Activated CD4-positive, alpha-beta T cell treated with anti-CD3 and anti-CD28 coated beads, Interleukin-2, amount 10 ng/mL, durations not matched to agents 7 days and 5 days (primary cell): ENCODE measurements at regions not wholly inside any gene's neighbourhood (a gene's known extent, or its start where the extent isn't known, plus 50 kb on each side); places are given as distances from the start of the nearest gene placed in this dataset.

Source experiments
- CTCF ChIA-PET: fragments of 350-600 bp; sonication (Branson Sonifier 250); formaldehyde crosslinking; loops from one replicate; lab custom pipeline; 2021; ENCODE audit warnings: antibody characterized with exemption; lab: Charles Lee
- POLR2A ChIA-PET: fragments of 350-600 bp; sonication (Branson Sonifier 250); formaldehyde crosslinking; loops from one replicate; lab custom pipeline; 2021; ENCODE audit warnings: antibody characterized with exemption; lab: Charles Lee
- DNase-seq: peaks from one replicate; pipeline ENCODE4 v3.0.0-alpha.2; 2020
- H3K27ac Mint-ChIP-seq: one replicate; pipeline ENCODE4 v1.8.0; 2021; ENCODE audit warnings: mild to moderate bottlenecking, moderate library complexity, mixed read lengths
- H3K27me3 Mint-ChIP-seq: one replicate; pipeline ENCODE4 v1.8.0; 2021; ENCODE audit warnings: mixed read lengths
- H3K36me3 Mint-ChIP-seq: one replicate; pipeline ENCODE4 v1.8.0; 2021; ENCODE audit warnings: low read depth, mixed read lengths
- H3K4me1 Mint-ChIP-seq: one replicate; pipeline ENCODE4 v1.8.0; 2021; ENCODE audit warnings: mixed read lengths
- H3K4me3 Mint-ChIP-seq: one replicate; pipeline ENCODE4 v1.8.0; 2021; ENCODE audit warnings: mild to moderate bottlenecking, moderate library complexity, mixed read lengths
- H3K9me3 Mint-ChIP-seq: one replicate; pipeline ENCODE4 v1.8.0; 2021; ENCODE audit warnings: mixed read lengths

DNA sequence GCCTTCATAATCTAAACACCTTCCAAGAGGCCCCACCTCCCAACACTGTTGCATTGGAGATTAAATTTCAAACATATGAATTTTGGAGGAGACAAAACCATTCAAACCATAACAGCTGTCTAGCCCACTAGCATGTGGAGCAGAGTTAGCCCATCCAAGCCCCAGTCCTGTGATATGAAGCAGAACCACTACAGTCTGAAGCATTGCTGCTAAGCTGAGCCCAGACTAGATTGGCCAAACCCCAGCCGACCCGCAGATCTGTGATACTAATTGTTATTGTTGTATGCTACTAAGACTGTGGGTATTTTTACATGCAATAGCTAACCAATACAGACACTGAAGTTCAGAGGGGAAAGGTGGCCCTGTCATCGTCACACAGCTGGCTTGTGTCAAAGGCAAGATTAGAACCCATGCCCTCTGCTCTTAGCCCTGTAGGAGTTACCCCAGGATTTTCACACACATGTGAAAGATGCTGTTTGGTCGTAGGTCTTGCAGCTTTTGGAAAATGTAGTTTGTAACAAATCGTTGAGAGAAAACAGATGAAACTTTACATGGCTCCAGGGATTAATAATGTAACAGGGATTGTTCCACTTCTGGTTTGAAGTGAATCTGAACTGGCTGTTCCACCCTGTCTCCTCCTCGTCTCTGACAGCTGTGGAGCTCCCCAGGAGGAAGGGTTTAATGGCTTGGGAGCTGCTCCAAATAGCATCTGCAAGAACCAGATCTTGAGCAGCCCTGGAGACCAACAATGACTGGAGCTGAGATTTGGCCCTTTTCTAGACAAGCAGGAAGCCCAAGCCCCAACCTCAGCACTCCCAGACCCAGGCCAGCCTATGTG lies 517.5 kb downstream of the MID1IP1 start:
- ChIA-PET CTCF (interaction anchor here (1.1 to 1.5 kb wide), 3 partner anchors 12 to 14 kb away, joined by 3 to 5 read pairs (median 5); no protein-coding TSS in a partner anchor), POLR2A (no interaction called here)
- DNase-seq: no peak
- Mint-ChIP-seq H3K36me3 (peaks cover 6% of the 10 kb centered on the region), H3K4me1 (peaks cover 22% of the 10 kb centered on the region), H3K27me3 (no peaks in the 10 kb centered on the region), H3K27ac (no peak overlapping the region), H3K4me3 (no peak overlapping the region), H3K9me3 (peaks cover 13% of the 10 kb centered on the region)

DNA sequence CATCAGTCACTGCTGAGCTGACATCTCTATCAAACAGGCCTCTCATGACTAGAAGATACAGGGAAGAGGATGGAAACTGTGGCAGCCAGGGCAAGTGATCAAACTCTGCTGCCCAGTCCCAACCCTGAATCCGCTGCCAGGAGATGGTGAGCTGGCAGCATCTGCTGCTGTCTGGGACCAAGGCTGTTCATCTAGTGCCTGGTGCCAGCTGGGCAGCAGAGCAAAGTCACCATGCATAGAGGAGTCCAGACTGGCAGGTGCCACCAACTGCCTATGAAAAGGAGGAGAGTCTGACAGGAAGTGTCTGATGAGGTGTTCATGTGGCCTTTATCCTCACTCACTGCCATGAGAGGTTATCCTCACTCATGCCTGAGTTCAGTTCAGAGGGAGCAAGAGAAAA lies 518.9 kb downstream of the MID1IP1 start:
- Mint-ChIP-seq H3K9me3 (peaks cover 10% of the 10 kb centered on the region), H3K4me1 (peaks cover 22% of the 10 kb centered on the region), H3K4me3 (no peak overlapping the region), H3K27me3 (no peaks in the 10 kb centered on the region), H3K36me3 (peaks cover 6% of the 10 kb centered on the region), H3K27ac (no peak overlapping the region)
- ChIA-PET CTCF (interaction anchor here (1.5 kb wide), 2 partner anchors 10 to 13 kb away, joined by 5 read pairs; no protein-coding TSS in a partner anchor), POLR2A (no interaction called here)
- DNase-seq: no peak

DNA sequence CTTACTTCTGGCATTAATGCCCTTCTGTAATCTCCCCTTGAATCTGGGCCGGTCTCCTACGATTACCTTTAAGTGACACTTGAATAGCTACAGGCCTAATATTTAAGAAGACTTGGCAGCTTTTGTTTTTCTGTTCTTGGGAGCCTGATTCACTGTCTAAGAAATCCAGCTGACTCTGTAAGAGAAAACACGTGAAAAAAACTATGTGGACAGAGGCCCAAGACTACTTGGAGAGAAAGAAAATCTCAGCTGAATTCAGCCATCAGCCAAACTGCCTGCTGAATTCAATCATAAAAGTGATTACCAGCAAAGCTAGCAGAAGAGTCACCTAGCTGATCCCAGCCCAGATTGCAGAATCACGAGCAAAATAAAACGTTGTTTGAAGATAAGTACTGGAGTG lies 521.2 kb downstream of the MID1IP1 start:
- H3K27me3 Mint-ChIP-seq: no peaks in the 10 kb centered on the region
- ChIA-PET CTCF (interaction anchor here (3.2 kb wide), 1 partner anchor 12 kb away, joined by 12 read pairs; no protein-coding TSS in a partner anchor), POLR2A (no interaction called here)
- peaks cover 3% of the 10 kb centered on the region for H3K36me3 Mint-ChIP-seq
- H3K27ac Mint-ChIP-seq: no peak overlapping the region
- DNase-seq: no peak
- H3K9me3 Mint-ChIP-seq: peaks cover 7% of the 10 kb centered on the region
- no peak overlapping the region for H3K4me3 Mint-ChIP-seq
- H3K4me1 Mint-ChIP-seq: peaks cover 23% of the 10 kb centered on the region

DNA sequence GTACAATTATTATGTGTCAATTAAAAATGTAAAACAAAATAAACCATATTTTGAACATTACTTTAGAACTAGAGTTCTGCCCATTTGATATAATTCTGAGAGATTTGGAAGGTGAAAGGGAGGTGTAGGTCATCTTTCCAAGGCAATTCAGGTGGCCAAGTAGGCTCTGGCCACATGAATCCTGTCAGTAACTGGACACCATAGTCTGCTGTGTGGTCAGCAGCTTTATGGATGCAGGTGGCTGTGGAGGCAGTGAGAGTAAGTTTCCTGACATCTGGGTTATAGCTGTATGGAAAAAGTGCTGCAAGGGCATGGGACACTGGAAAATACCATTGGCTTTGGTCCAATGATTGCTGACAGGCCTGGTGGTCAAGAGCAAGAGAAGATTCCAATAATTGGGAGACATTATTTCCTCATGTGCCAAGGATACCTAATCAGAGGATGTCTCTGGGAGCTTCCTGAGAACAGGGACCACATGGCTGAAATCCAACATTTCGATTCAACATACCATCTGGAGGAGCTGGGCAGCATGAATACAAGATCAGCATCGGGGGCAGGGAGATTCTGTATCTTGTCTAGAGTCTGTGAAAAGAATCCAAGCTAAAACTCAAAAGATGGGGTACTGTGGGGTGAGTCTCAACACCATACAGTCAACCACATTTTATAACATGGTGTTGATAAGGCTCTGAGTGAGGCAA lies 523.1 kb downstream of the MID1IP1 start:
- H3K36me3 Mint-ChIP-seq: peaks cover 3% of the 10 kb centered on the region
- no peaks in the 10 kb centered on the region for H3K27me3 Mint-ChIP-seq
- no peak overlapping the region for H3K27ac Mint-ChIP-seq

DNA sequence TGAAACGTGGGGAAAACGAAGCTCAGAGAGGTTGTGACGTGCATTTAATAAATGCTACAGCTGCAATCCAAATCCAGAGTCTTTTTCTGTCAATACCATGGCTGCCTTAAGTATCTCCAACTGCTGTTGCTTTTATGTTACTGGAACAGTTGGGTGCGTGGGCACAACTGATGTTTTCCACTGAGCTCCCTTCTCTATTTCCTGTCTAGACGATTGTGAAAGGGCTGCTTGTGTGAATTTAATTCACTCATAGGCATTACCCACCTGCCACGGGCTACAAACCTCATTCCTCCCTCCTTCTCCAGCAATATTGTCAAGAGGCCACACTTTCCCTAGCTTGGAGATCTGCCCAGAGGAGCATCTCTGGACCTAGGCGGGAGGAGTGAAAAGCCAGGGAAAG lies 526.0 kb downstream of the MID1IP1 start:
- Mint-ChIP-seq H3K4me3 (no peak overlapping the region), H3K36me3 (no peaks in the 10 kb centered on the region), H3K4me1 (peaks cover 36% of the 10 kb centered on the region), H3K9me3 (peaks cover 3% of the 10 kb centered on the region), H3K27me3 (no peaks in the 10 kb centered on the region), H3K27ac (no peak overlapping the region)
- POLR2A ChIA-PET: interaction anchor here (0.7 kb wide), 1 partner anchor 10 kb away, joined by 3 read pairs; no protein-coding TSS in a partner anchor
- DNase-seq: no peak
- CTCF ChIA-PET: interaction anchor here (0.9 to 1.2 kb wide), 2 partner anchors 9 to 17 kb away, joined by 3 read pairs; no protein-coding TSS in a partner anchor

More for the DNA sequence above, 523.1 kb downstream of the MID1IP1 start:
- POLR2A ChIA-PET: no interaction called here
- Mint-ChIP-seq H3K9me3 (peaks cover 7% of the 10 kb centered on the region), H3K4me1 (peaks cover 31% of the 10 kb centered on the region), H3K4me3 (no peak overlapping the region)
- no peak for DNase-seq
- CTCF ChIA-PET: interaction anchor here (1.1 kb wide), 1 partner anchor 1939 kb away, joined by 3 read pairs; no protein-coding TSS in a partner anchor

DNA sequence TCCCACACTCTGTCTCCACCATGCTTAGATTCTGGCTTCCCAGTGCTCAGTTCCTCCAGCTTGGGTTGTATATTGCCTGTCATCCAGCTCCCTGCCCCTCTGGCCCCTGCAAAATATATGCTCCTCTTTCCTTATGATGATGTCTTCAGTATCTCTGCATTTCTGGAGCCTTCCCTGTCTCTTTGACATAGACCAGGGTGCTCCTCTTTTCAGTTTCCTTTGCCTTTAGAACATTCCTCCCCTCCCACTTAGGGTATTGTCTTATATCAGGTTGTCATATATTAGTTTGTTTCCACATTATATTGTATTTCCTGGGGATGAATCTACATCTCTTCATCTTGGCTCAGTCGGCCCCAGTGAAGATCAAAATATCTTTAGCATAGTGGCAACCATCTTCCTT lies 526.4 kb downstream of the MID1IP1 start:
- ChIA-PET POLR2A (interaction anchor here (0.7 kb wide), 1 partner anchor 10 kb away, joined by 3 read pairs; no protein-coding TSS in a partner anchor), CTCF (interaction anchor here (0.9 to 1.2 kb wide), 3 partner anchors 8 to 151 kb away, joined by 3 read pairs; no protein-coding TSS in a partner anchor)
- Mint-ChIP-seq H3K4me1 (peaks cover 39% of the 10 kb centered on the region), H3K27ac (no peak overlapping the region), H3K4me3 (no peak overlapping the region), H3K9me3 (no peaks in the 10 kb centered on the region), H3K36me3 (no peaks in the 10 kb centered on the region), H3K27me3 (no peaks in the 10 kb centered on the region)
- no peak for DNase-seq

DNA sequence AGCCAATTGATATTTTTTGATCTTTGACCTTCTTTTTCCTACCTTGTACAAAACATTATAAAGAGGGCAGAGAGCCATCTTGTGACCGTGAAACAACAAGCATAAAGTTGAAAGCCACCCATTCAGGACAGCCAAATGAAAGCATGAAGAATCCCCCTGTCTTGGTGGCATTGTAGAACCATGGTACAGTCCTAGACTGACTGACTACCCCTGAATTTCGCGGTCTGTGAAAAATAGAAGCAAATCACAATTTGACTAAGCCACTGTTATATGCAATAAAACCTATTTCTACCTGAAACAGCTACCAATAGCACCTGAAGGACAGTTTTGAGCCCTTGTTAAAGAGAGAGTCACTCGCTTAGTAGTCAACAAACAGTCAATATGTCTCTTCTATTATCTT lies 527.4 kb downstream of the MID1IP1 start:
- H3K27me3 Mint-ChIP-seq: no peaks in the 10 kb centered on the region
- peaks cover 2% of the 10 kb centered on the region for H3K36me3 Mint-ChIP-seq
- no peak overlapping the region for H3K27ac Mint-ChIP-seq
- CTCF ChIA-PET: interaction anchor here (0.9 kb wide), 1 partner anchor 150 kb away, joined by 3 read pairs; no protein-coding TSS in a partner anchor
- no peak for DNase-seq
- no peaks in the 10 kb centered on the region for H3K9me3 Mint-ChIP-seq
- POLR2A ChIA-PET: no interaction called here
- H3K4me3 Mint-ChIP-seq: no peak overlapping the region
- H3K4me1 Mint-ChIP-seq: peaks cover 39% of the 10 kb centered on the region

DNA sequence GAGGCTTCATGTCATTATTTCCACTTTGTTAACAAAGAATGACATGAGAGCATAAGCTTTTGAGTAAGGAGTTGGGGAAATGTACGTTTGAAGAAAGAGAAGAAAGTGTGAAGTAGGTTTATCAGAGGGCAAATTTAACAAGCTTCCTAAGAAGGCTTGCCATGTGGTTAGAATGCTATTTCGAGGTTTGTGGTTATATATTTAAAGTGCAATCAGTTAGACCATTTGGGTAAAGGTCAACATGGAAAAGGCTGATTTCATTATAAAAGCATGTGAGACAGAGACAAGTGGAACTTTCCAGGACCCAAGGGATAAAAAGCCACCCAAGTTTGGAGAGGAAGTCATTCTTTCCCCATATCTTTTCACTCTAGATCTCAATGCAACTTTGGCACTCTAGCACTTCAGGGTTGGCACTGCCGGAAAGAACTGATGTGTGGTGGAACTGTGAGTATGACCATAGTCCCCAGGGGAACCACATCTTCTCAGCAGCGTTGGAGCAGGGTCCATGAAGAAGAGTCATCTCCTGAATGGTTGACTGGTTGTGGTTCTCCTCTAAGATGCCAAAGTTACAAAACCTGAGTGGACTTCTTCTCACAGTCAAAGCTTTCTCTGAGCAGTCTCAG lies 529.9 kb downstream of the MID1IP1 start:
- Mint-ChIP-seq H3K36me3 (peaks cover 2% of the 10 kb centered on the region), H3K27me3 (no peaks in the 10 kb centered on the region), H3K4me1 (peaks cover 52% of the 10 kb centered on the region), H3K9me3 (no peaks in the 10 kb centered on the region), H3K4me3 (no peak overlapping the region), H3K27ac (peak overlapping the region; percentile 25)
- no peak for DNase-seq
- ChIA-PET POLR2A (interaction anchor here (0.7 kb wide), 1 partner anchor 173 kb away, joined by 5 read pairs; no protein-coding TSS in a partner anchor), CTCF (interaction anchor here (1.5 to 1.6 kb wide), 2 partner anchors 11 to 21 kb away, joined by 5 to 6 read pairs; no protein-coding TSS in a partner anchor)

DNA sequence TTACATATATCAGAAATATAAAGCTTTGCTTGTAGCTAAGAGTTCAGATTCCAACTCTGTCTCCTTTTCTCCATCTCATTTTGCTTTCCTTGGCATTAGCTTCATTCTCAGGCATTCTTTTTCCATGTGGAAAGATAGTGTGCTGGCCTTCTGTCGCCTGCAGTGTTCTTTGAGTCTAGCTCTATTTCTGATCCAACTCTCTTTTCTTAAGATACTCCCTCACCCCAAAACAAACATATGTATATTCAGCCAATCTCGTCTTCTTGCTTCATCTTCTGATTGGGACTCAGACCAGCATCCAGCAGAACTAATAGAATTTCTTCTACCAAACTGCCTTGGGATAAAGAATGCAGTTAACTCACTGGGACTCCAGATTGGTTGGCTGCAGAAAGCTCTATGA lies 532.2 kb downstream of the MID1IP1 start:
- H3K27me3 Mint-ChIP-seq: no peaks in the 10 kb centered on the region
- H3K27ac Mint-ChIP-seq: no peak overlapping the region
- no peak for DNase-seq
- POLR2A ChIA-PET: no interaction called here
- peaks cover 2% of the 10 kb centered on the region for H3K36me3 Mint-ChIP-seq
- CTCF ChIA-PET: interaction anchor here (1.2 to 1.5 kb wide), 3 partner anchors 14 to 43 kb away, joined by 3 to 5 read pairs (median 5); no protein-coding TSS in a partner anchor
- peaks cover 50% of the 10 kb centered on the region for H3K4me1 Mint-ChIP-seq
- no peaks in the 10 kb centered on the region for H3K9me3 Mint-ChIP-seq
- H3K4me3 Mint-ChIP-seq: no peak overlapping the region

DNA sequence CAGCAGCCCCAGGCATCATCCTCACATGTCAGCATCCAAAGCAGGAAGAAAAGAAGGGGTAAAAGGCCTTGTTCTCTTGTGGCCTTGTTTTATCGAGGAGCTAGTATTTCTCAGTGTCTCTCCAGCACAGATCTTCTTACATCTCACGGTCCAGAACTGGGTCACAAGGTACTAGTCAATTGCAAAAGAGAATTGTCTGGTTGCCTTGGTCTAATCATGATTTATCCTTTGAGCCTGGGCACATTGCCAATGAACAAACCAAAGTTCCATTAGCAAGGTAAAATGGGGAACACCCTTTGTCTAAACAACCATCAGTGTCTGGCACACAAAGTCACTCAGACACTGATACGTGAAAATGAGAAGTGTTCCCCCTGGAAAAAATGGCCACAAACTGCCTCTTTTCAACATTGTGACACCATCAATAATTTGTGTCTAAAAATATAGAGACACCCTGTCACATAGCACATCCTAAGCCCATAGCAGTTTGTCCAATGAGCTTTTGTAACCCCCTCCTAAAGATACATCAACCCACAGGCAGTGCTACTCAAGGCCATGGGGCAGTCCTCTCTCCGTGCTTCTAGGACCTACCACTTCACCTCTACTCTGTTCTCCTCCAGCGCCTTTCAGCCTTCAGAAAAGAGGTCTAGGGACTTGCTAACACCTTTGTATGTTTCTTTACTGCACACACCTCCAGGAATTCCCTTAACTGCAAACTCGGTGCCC lies 534.4 kb downstream of the MID1IP1 start:
- peaks cover 2% of the 10 kb centered on the region for H3K36me3 Mint-ChIP-seq
- H3K27ac Mint-ChIP-seq: peak overlapping the region; percentile 95
- DNase-seq: no peak

DNA sequence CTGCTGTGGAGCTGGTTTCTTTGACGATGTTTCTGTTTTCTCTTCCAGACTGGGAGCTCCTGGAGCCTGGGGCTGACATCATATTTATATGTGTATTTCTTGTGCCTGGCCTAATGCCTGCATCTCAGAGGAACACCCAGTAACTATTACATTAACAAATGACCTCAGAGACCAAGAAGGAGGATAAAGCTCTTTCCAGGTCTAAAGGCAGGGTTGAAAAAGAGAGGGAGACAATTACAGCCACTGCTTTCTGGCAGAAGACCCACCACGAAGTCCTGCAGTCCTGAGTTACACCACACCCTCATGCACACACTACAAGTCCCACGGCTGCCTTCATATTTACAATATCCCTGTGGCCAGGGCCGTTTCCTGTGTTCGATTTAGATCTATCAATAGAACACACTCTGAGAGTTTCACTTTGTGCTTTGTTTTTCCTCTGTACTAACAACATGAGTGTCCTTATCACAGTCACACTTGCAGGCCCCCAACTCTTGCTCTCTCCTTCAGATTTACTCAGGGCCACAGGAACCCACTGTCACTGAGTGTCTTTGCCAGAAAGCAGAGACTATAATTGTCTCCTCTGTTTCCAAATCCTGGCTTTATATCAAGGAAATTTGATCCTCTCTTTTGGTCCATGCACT lies 535.5 kb downstream of the MID1IP1 start:
- no peaks in the 10 kb centered on the region for H3K27me3 Mint-ChIP-seq
- peaks cover 37% of the 10 kb centered on the region for H3K4me1 Mint-ChIP-seq
- H3K36me3 Mint-ChIP-seq: peaks cover 2% of the 10 kb centered on the region
- POLR2A ChIA-PET: interaction anchor here (0.6 kb wide), 1 partner anchor 9 kb away, joined by 3 read pairs; no protein-coding TSS in a partner anchor
- peak overlapping the region; percentile 95 for H3K27ac Mint-ChIP-seq
- H3K4me3 Mint-ChIP-seq: no peak overlapping the region
- DNase-seq: peak; percentile 55
- CTCF ChIA-PET: interaction anchor here (1.2 to 1.6 kb wide), 2 partner anchors 9 to 70 kb away, joined by 4 to 5 read pairs; no protein-coding TSS in a partner anchor
- no peaks in the 10 kb centered on the region for H3K9me3 Mint-ChIP-seq

More for the DNA sequence above, 534.4 kb downstream of the MID1IP1 start:
- CTCF ChIA-PET: interaction anchor here (1.0 to 1.6 kb wide), 3 partner anchors 8 to 69 kb away, joined by 3 to 5 read pairs (median 4); no protein-coding TSS in a partner anchor
- Mint-ChIP-seq H3K4me3 (no peak overlapping the region), H3K27me3 (no peaks in the 10 kb centered on the region), H3K4me1 (peaks cover 46% of the 10 kb centered on the region), H3K9me3 (no peaks in the 10 kb centered on the region)
- POLR2A ChIA-PET: no interaction called here
